ENCODE measurements at regions not wholly inside any gene's neighbourhood (a gene's known extent, or its start where the extent isn't known, plus 50 kb on each side); places are given as distances from the start of the nearest gene placed in this dataset.

DNA sequence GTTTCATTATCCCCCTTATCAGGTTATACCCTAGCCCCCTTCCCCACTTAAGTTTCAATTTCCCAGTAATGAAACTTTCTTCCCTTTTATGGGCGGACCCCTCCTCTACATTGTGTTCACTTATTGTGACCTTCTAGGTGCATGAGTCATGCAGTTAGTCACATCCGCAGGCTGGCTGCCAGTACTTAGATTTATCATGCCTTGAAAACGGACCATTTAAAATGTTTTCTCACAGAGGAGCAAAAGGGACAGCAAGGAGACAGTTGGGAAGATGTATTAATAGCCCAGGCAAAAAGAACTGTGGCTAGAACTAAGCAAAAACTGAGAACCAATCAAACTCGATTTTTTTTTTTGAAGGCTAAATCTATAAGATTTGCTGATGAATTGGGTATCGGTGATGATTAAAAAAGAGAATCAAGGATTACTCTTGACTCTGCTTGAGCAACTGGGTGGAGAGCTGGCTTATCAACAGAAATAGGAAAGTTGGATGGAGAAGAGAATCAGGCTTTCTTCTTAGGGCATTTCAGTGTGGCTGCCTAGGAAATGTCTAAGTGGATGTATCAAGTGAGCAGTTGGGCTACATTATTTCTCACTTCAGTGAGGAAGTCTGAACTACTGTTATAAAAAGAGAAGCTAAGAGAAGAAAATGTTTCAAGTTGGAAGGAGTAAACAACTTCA is 615.0 kb downstream of the HINT1 start:
- CTCF ChIA-PET, result no interaction called here

DNA sequence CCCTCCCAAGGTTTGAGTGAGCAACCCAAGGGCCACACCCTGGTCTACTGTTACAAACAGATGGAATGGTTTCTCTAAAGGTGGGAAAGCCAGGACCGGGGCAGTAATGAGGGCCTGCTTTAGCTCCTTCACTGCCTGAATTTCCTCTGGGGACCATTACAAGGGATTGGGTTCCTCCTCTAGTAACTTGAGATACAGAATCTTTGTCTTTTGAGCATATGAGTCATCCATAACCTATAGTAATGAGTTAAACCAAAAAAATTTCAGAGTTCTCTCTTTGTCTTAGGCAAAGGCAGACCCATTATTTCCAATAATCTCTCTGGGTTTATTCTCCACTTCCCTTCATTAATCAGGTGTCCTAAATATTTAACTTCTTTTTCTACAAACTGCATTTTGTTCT is 618.8 kb downstream of the HINT1 start:
- DNase-seq, result no peak

More for the DNA sequence above, 615.0 kb downstream of the HINT1 start:
- Mint-ChIP-seq H3K27ac (no peak overlapping the region), H3K4me1 (ENCODE audit: low read depth) (no peaks in the 10 kb centered on the region), H3K27me3 (peaks cover 13% of the 10 kb centered on the region), H3K9me3 (peaks cover 8% of the 10 kb centered on the region), H3K4me3 (no peak overlapping the region), H3K36me3 (ENCODE audit: low read depth) (no peaks in the 10 kb centered on the region)
- H3K4me1 ChIP-seq (ENCODE audit: insufficient read depth, low read length), result no peaks in the 10 kb centered on the region
- no peak overlapping the region for H3K4me3 ChIP-seq (ENCODE audit: low read length)
- POLR2A ChIA-PET, result no interaction called here
- intact Hi-C loops (cut with DNase I, micrococcal nuclease), result no loop called here
- DNase-seq (no peak), ATAC-seq (ENCODE audit: poor library complexity) (no peak)
- TF ChIP-seq, protein P1, sequence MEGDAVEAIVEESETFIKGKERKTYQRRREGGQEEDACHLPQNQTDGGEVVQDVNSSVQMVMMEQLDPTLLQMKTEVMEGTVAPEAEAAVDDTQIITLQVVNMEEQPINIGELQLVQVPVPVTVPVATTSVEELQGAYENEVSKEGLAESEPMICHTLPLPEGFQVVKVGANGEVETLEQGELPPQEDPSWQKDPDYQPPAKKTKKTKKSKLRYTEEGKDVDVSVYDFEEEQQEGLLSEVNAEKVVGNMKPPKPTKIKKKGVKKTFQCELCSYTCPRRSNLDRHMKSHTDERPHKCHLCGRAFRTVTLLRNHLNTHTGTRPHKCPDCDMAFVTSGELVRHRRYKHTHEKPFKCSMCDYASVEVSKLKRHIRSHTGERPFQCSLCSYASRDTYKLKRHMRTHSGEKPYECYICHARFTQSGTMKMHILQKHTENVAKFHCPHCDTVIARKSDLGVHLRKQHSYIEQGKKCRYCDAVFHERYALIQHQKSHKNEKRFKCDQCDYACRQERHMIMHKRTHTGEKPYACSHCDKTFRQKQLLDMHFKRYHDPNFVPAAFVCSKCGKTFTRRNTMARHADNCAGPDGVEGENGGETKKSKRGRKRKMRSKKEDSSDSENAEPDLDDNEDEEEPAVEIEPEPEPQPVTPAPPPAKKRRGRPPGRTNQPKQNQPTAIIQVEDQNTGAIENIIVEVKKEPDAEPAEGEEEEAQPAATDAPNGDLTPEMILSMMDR (IDR thresholded peaks at IDR 0.05), result no peak
- no peaks in the 10 kb centered on the region for H3K27me3 ChIP-seq (ENCODE audit: control insufficient read depth in 1 of 2, insufficient read depth in 2 of 2, low read length in 2 of 2)
- no peaks in the 10 kb centered on the region for H3K36me3 ChIP-seq (ENCODE audit: insufficient read depth, low read length)
- peaks cover 0 to 6% of the 10 kb centered on the region in 2 experiments for H3K9me3 ChIP-seq (ENCODE audit: control insufficient read depth in 1 of 2, insufficient read depth in 1 of 2, low read length in 2 of 2)
- H3K27ac ChIP-seq (ENCODE audit: low read depth in 1 of 2, low read length in 2 of 2), result no peak overlapping the region

DNA sequence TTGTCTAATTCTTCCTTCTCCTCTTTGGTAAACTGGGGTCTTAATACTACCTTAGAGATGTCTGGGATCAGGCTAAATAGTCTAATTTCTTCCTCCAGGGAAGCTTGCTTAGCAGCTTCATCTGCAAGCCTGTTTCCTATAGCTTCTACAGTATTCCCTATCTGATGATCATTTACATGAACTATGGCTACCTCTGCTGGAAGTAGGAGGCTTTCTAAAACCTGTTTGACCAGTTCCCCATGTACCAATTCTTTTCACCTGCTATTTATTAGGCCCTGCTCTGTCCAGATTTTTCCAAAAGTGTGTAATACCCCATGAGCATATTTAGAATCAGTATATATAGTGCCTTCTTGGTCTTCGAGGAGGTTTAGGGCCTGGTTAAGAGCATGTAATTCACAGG is 619.8 kb downstream of the HINT1 start:
- peaks cover 0 to 21% of the 10 kb centered on the region in 2 experiments for H3K9me3 ChIP-seq (ENCODE audit: control insufficient read depth in 1 of 2, insufficient read depth in 1 of 2, low read length in 2 of 2)
- H3K27me3 ChIP-seq (ENCODE audit: control insufficient read depth in 1 of 2, insufficient read depth in 2 of 2, low read length in 2 of 2), result no peaks in the 10 kb centered on the region
- H3K27ac Mint-ChIP-seq, result no peak overlapping the region
- H3K4me1 Mint-ChIP-seq (ENCODE audit: low read depth), result no peaks in the 10 kb centered on the region
- no peaks in the 10 kb centered on the region for H3K36me3 ChIP-seq (ENCODE audit: insufficient read depth, low read length)
- H3K4me1 ChIP-seq (ENCODE audit: insufficient read depth, low read length), result no peaks in the 10 kb centered on the region
- TF ChIP-seq, protein P1 (IDR thresholded peaks at IDR 0.05), result no peak
- no peak overlapping the region for H3K4me3 Mint-ChIP-seq
- H3K9me3 Mint-ChIP-seq, result peaks cover 9% of the 10 kb centered on the region
- ATAC-seq (ENCODE audit: poor library complexity) (no peak), DNase-seq (no peak)
- no peak overlapping the region for H3K27ac ChIP-seq (ENCODE audit: low read depth in 1 of 2, low read length in 2 of 2)
- peaks cover 6% of the 10 kb centered on the region for H3K27me3 Mint-ChIP-seq
- CTCF ChIA-PET, result no interaction called here
- no peaks in the 10 kb centered on the region for H3K36me3 Mint-ChIP-seq (ENCODE audit: low read depth)
- intact Hi-C loops (cut with DNase I, micrococcal nuclease), result no loop called here
- POLR2A ChIA-PET, result no interaction called here
- H3K4me3 ChIP-seq (ENCODE audit: low read length), result no peak overlapping the region

More for the DNA sequence above, 618.8 kb downstream of the HINT1 start:
- TF ChIP-seq, protein P1 (IDR thresholded peaks at IDR 0.05), result no peak
- no peak for ATAC-seq (ENCODE audit: poor library complexity)
- ChIA-PET POLR2A (no interaction called here), CTCF (no interaction called here)
- Mint-ChIP-seq H3K9me3 (peaks cover 9% of the 10 kb centered on the region), H3K27ac (no peak overlapping the region), H3K27me3 (peaks cover 8% of the 10 kb centered on the region), H3K4me1 (ENCODE audit: low read depth) (no peaks in the 10 kb centered on the region), H3K4me3 (no peak overlapping the region), H3K36me3 (ENCODE audit: low read depth) (no peaks in the 10 kb centered on the region)
- Histone ChIP-seq H3K9me3 (ENCODE audit: control insufficient read depth in 1 of 2, insufficient read depth in 1 of 2, low read length in 2 of 2) (peaks cover 0 to 21% of the 10 kb centered on the region in 2 experiments), H3K27me3 (ENCODE audit: control insufficient read depth in 1 of 2, insufficient read depth in 2 of 2, low read length in 2 of 2) (no peaks in the 10 kb centered on the region), H3K36me3 (ENCODE audit: insufficient read depth, low read length) (no peaks in the 10 kb centered on the region), H3K4me3 (ENCODE audit: low read length) (no peak overlapping the region), H3K27ac (ENCODE audit: low read depth in 1 of 2, low read length in 2 of 2) (no peak overlapping the region), H3K4me1 (ENCODE audit: insufficient read depth, low read length) (no peaks in the 10 kb centered on the region)
- intact Hi-C loops (cut with DNase I, micrococcal nuclease), result no loop called here
